GM12874 (cell line): ENCODE measurements at regions not wholly inside any gene's neighbourhood (a gene's known extent, or its start where the extent isn't known, plus 50 kb on each side); places are given as distances from the start of the nearest gene placed in this dataset.

Source experiments
- TF ChIP-seq, protein P1 (sequence below): IDR thresholded peaks from 2 replicates; pipeline ENCODE4 v1.5.1; 2011; ENCODE audit warnings: low read depth, mild to moderate bottlenecking, control low read depth, low read length, moderate library complexity; ENCODE audit not compliant: insufficient read depth

- TF ChIP-seq, protein P1, sequence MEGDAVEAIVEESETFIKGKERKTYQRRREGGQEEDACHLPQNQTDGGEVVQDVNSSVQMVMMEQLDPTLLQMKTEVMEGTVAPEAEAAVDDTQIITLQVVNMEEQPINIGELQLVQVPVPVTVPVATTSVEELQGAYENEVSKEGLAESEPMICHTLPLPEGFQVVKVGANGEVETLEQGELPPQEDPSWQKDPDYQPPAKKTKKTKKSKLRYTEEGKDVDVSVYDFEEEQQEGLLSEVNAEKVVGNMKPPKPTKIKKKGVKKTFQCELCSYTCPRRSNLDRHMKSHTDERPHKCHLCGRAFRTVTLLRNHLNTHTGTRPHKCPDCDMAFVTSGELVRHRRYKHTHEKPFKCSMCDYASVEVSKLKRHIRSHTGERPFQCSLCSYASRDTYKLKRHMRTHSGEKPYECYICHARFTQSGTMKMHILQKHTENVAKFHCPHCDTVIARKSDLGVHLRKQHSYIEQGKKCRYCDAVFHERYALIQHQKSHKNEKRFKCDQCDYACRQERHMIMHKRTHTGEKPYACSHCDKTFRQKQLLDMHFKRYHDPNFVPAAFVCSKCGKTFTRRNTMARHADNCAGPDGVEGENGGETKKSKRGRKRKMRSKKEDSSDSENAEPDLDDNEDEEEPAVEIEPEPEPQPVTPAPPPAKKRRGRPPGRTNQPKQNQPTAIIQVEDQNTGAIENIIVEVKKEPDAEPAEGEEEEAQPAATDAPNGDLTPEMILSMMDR = no peak
These were observed 389.7 kb upstream of the FAR2 start for GRCh38 chr12:28759333-28759732.

- TF ChIP-seq, protein P1 = no peak
These were observed 382.7 kb upstream of the FAR2 start for GRCh38 chr12:28766398-28766797.

- TF ChIP-seq, protein P1 = no peak
These were observed 381.2 kb upstream of the FAR2 start for GRCh38 chr12:28767836-28768348.

- TF ChIP-seq, protein P1 = no peak
These were observed 378.8 kb upstream of the FAR2 start for GRCh38 chr12:28770322-28770721.

DNA sequence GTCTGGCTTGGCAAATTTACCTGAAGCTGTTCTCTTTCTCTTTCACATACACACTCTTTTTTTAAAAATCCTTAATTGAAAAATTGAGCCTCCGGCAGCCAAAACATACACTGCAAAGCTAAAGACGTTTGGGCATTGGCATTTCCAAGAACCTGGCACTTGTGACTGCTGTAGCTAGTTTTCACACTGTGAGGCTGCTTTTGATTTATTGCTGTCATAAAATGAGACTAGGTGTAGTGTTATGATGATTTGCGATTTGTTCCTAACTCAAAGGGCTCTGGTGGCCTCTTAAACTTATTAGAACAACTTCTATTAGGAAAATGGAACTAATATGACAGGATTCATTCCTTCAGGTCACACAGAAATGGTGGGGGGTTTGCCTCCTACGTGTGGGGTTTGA is 377.1 kb upstream of the FAR2 start:
- TF ChIP-seq, protein P1 = no peak

GRCh38 chr12:28775556-28775955 is 373.5 kb upstream of the FAR2 start:
- TF ChIP-seq, protein P1 = no peak

- TF ChIP-seq, protein P1 = no peak
These were observed 372.9 kb upstream of the FAR2 start for GRCh38 chr12:28776220-28776619.

DNA sequence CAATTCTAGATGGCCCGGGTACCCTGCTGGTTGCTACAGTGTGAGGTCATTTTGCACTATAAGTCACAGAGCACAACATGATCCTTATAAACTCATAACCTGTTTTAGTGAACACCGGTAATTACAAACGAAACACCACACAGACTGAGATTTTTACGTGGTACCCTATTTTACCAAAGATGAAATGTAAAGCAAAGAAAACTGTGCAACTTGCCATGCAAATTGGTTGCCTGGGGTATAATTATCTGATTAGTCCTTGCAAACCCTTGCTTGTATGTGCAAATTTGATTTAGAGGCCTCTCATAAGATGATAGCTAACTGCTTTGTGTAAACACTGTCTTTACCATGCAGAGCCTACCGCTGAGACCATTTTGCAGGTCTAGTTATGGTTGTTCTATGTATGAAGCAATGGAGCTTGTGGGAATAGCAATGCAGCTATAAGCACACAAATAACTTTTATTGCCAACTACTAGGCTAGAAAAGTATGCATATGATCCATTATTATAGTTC is 372.1 kb upstream of the FAR2 start:
- TF ChIP-seq, protein P1 = no peak
